GM19023 (cell line): ENCODE measurements at regions not wholly inside any gene's neighbourhood (a gene's known extent, or its start where the extent isn't known, plus 50 kb on each side); places are given as distances from the start of the nearest gene placed in this dataset.
"Not testable (repeated sequence)": the region's sequence is repeated elsewhere in the genome, so short reads cannot be mapped to it uniquely, and the experiment has no call there.

Experiments
- ATAC-seq: cut with Tn5 transposase; IDR thresholded peaks from one replicate; pipeline ENCODE4 v1.9.1; 2021; ENCODE audit warnings: mild to moderate bottlenecking, moderate library complexity; ENCODE audit not compliant: unreplicated experiment

DNA sequence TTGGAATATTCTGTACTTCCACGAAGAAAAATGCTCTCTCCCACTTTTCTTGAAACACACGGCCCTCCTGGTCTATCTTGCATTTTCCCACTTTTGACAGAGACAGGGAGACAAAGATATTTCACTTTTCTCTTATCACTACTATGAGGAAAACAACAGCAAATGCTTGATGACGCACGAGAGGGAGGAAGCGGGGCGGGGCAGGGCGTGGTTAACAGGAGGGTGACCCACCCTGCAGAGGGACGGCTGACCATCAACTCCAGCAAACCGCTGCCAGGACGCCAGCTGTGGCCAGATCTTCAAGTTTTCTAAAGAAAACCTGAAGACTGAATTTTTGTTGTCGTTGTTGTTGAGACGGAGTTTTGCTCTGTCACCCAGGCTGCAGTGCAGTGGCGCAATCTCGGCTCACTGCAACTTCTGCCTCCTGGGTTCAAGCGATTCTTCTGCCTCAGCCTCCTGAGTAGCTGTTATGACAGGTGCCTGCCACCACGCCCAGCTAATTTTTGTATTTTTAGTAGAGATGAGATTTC, 63.8 kb downstream of the NSUN5 start:
- ATAC-seq, result not testable (repeated sequence)

DNA sequence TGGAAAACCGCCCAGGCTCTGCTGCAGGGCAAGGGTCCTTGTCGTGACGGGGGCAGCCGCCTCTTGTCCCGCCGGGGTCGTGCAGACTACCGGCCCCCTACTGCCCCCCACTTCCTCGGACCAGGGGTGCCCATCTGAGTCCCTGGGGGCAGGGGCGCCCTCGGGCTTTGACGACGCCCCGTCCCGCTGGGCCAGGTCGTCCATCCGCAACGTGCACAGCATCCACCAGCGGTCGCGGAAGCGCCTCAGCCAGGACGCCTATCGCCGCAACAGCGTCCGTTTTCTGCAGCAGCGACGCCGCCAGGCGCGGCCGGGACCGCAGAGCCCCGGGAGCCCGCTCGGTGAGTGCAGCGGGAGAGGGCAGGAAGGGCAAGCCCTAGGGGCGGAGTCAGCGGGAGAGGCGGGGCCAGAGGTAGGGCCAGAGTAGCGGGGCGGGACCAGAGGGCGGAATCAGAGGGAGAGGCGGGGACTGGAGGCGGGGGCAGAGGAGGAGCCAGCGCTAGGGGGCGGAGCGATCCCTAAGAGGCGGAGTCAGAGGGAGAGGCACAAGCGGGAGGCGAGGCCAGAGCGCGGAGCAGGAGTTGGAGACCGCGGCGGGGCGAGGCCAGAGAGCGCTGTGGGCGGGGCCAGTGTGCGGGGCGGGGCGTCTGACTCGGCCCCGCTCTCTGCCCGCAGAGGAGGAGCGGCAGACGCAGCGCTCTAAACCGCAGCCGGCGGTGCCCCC, 73.5 kb downstream of the NSUN5 start:
- peak; percentile 93 for ATAC-seq

DNA sequence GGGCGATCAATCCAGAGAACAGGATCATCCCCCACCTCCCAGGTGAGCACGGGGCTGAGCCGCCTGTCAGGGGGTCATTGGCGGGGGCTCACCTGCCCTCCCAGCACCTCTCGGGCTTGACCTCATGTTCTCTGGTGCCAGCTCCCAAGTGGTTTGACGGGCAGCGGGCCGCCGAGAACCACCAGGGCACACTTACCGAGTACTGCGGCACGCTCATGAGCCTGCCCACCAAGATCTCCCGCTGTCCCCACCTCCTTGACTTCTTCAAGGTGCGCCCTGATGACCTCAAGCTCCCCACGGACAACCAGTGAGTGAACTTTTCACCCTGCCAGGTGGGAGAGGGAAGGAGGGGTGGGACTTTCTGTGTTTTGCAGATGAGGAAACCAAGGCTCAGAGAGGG, 82.9 kb downstream of the NSUN5 start:
- not testable (repeated sequence) for ATAC-seq

DNA sequence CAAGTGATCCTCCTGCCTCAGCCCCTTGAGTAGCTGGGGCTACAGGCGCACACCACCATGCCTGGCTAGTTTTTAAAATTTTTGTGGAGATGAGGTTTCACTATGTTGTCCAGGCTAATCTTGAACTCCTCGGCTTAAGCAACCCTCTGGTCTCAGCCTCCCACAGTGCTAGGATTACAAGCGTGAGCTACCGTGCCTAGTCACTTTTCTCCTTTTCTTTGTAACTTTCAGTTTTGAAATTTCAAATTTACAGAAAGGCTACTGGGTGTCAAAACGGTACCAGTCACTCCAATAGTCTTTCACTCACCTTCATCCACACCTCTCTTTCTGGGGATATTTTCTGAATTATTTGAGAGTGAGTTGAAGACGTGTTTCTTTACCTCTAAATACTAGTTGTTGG, 86.9 kb downstream of the NSUN5 start:
- not testable (repeated sequence) for ATAC-seq

DNA sequence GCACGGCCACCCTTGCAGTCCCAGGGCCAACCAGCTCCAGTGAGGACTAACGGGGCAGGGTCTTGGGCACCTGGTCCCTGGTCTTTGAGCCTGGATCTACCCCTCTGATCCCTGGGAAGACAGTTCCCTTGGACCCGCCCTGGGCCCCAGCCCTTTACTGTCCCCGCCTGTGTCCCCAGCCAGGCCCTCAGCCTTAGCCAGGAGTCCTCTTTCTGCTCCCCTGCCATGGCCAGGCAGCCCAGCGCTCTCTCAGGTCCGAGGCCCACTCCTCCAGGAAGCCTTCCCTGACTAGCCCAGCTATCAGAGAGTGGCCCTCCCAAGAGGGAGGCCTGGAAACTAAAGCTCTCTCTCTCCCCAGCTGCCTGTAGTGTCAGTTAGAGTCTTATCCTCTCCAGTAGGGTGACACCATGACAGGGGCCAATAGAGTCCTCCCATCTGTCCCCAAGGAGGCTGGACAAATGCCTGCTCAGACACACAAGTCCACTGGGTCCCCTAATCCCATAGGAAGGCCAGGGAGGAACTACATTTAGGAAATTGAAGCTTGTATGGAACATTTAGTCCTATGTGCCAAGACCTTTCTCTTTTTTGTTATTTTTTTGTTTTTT, 87.8 kb downstream of the NSUN5 start:
- peak; percentile 42 for ATAC-seq

DNA sequence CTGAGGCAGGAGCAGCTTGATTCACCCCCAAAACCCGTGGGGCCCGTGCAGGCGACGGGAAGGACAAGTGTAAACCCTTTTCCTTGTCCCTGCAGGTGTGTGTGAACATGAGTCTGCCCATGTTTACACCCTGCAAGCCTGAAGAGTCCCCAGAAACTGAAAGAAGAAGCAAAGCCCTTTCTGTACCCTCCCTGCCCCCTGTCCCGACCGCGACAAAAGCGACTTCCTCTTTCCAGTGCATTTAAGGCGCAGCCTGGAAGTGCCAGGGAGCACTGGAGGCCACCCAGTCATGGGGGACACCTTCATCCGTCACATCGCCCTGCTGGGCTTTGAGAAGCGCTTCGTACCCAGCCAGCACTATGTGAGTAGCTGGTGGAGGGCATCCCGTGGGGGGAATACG, 88.3 kb downstream of the NSUN5 start:
- ATAC-seq, result peak; percentile 81

DNA sequence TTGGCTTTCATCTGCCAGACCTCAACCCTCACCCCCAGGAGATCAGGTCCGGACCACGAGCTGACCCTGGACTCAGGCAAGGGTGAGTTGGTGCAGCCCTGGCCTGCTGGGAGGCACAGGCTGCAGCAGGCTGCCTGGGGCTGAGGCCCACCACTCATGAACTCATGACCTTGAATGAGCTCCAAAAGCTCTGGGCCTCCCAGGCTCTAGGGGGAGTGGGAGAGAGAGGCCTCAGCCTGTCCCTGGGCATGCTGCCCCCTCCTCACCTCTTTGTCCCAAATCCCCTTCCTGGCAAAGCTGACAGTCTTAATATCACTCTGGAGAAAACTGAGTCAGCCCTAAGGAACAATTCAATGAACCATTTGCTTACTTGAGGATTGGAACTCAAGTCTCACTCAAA, 89.8 kb downstream of the NSUN5 start:
- not testable (repeated sequence) for ATAC-seq

DNA sequence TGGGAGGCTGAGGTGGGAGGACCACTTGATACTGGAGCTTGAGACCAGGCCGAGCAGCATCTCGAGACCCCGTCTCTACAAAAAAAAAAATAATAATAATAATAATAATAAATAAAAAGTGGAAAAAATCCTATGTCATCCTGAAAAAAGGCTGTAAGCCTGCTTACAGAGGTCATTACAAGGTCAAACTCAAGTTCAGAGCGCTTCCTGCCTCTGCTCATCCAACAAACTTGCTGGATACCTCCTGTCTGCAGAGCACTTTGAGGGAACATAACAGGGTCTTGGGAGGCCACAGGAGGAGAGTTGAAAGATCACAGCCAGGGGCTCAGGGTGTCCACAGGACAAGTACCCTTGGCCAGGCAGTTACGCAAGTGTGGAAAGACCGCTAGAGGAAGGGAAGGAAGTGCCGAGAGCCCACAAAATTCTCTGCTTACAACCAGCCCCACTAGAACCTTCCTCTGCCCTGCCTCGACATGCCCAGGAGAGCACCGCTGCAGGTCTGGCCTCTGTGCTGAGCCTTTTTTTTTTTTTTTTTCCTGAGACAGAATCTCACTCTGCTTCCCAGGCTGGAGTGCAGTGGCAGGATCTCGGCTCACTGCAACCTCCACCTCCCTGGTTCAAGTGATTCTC, 92.5 kb downstream of the NSUN5 start:
- not testable (repeated sequence) for ATAC-seq

DNA sequence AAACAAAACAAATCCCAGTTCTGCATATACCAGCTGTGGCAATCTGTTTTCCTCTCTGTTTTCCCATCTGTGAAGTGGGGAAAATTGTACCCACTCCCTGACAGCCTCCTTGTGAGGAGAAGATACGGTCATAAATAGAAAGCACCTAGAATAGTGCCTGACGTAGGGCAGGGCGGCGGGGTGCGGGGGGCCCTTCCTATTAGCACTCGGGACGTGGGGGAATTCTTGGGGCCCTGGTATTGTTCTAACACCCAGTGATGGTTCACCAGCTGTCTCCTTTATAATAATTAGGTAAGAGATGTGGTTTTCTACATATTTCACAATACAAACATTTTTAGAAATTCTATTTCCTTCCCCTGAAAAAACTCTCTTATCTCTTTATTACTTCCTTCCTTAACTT, 93.4 kb downstream of the NSUN5 start:
- ATAC-seq, result not testable (repeated sequence)

DNA sequence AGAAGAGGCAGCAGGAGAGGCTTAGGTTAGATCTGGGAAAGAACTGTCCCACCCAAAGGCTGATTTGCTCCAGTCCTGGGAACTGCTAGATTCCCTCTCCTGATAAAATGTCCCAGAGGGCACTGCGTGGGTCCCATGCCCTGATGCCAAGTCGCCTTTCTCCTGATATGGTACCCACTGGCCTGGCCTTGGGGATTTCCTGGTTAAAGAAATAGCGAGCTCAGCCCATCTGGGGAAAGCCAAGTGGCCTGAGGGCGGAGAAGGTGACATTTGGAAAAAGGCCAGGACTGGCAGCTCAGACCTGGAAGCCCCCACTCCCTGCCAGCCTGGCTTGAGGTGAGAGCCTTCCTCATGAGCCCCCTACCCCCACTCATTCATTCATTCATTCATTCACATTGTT, 94.2 kb downstream of the NSUN5 start:
- not testable (repeated sequence) for ATAC-seq

DNA sequence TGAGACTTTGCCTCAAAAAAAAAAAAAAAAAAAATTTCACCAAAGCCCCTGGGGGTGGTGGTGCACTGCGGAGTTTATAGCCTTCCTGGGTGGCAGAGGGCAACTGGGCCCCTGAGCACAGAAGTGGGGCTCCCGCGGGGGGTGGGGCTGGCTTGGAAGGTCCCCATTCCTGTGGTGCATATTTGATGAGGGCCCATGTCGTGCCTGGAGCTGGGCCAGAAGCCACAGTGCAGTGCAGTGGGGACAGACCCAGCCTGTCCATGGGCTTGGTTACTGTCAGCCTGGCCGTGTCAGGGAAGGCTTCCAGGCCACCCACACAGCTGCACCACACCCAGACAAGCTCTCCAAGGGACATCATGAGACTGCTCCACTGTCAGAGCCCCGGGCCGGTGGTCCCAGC, 95.5 kb downstream of the NSUN5 start:
- ATAC-seq, result not testable (repeated sequence)

DNA sequence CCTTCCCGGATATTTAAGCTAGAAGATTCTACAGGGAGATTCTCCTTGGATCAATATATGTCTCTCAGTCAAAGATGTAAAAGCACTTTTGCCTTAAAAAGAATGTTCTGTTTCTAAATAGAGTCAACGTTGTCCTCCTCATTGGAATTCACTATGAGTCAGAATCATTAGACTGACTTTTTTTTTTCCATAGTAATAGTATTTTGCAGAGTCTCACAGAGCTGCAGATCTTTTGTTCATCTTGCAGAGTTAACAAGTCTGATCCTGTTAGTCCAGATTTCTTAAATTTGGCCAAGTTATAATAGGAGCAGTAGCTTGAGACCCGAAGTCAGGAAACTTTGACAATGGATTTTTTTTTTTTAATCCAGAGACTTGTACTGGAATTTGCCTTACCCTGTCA, 103.0 kb downstream of the NSUN5 start:
- not testable (repeated sequence) for ATAC-seq

DNA sequence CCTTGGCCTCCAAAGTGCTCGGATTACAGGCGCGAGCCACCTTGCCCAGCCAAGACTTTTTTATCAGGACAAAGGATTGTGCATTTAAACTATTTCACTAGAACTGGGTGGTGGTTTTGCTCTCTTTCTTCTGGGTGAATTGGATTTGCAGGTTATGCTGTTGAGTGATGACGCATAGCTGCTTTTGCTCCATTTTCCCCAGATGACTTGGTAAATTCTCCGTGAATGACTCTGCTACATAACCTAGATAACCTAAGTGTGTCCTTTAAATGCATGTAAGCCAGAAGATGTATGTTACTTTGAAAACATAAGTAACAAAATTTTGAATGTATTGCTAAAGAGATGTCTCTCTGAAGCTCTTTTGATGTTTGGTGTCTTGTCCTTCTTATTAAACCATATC, 103.7 kb downstream of the NSUN5 start:
- not testable (repeated sequence) for ATAC-seq

DNA sequence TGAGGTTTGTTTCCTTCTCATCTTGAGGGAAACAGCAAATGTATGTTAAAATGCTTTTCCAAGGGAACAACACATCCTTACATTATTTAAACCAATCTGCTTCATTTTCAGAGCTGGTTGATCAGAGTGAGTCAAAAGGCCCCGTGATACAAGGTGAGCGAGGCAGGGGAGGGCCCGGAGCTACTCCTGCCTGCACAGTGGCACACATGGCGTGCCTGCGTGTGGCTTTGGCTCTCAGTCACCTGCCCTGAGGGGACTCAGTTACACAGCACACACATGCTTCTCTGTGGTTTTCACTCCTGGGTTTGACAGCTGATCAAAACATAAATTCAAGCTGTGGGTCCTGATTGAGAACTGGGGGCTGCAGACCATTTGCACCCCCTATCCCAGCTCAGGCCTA, 105.3 kb downstream of the NSUN5 start:
- not testable (repeated sequence) for ATAC-seq

DNA sequence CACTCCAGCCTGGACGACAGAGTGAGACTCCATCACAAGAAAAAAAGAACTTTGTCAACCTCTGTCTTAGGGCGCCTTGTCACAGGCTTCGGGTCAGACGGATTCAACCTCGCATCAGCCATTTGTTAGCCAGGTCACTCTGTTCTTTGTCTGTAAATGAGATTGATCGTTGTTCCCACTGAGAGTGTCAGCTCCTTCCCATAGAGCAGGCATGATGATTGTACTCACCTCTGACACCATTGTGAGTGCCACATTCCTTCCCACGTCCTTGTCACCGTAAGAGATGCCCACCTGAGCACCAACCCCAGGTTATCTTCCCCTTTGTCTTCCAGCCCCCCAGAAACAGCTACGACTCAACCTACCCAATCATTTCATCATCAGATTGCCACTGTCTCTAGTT, 107.4 kb downstream of the NSUN5 start:
- ATAC-seq, result not testable (repeated sequence)

DNA sequence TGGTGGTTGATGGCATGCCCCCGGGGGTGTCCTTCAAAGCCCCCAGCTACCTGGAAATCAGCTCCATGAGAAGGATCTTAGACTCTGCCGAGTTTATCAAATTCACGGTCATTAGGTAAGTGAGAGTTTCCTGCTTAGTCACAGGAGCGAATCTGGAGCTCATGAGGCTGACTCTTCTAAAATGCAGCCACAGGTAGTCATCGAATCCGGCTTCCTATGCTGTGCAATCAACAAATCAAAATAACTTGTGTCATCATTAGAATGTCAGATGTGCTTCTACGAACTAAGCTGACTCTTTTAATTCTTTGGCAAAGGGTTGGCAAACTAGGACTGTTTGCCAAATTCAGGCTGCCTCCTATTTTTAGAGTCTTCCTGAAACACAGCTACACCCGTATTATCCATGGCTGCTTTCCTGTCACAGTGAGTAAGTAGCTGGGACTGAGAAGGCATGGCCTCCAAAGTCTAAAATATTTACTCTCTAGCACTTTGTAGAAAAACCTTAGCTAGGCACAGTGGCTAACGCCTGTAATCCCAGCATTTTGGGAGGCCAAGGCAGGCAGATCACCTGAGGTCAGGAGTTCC, 108.0 kb downstream of the NSUN5 start:
- ATAC-seq, result not testable (repeated sequence)

DNA sequence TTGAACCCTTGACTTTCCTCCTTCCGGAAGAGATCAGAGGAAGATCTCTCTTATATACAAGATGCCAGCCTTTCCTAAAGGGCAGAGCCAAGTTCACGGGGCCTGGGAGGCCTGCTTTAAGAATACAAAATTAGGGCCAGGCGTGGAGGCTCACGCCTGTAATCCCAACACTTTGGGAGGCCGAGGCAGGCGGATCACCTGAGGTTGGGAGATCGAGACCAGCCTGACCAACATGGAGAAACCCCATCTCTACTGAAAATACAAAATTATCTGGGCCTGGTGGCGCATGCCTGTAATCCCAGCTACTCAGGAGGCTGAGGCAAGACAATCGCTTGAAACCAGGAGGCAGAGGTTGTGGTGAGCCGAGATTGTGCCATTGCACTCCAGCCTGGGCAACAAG, 108.2 kb upstream of the SPDYE9 start:
- ATAC-seq, result not testable (repeated sequence)

DNA sequence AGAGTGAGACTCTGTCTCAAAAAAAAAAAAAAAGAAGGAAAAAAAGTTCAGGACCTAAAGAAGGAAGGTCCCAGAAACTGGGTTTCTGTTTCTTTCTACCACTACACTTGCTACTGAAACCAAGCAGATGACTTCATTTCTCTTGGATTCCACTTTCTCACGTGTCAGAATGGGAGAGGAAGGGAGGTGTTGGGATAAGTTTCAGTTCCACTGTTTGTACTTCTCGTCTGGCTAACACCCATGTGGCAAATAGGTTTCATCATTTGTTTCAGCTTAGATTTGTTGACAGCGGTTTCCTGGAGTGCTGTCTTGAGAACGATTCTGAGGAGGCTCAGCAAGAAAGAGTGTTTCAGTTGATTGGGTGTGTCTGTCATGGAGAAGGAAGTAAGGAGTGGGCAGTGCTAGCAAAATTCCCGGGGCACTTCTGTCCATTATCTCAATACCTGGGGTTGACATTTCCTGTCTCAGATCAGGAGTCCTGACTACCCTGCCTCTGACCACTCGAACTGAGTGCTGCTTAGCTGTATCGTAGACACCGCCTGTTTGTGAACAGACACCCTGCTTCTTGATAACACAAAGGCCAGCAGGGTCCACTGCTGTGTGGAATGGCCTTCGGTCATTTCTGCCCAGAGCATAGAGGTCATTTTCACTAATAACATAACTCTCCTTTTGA, 104.8 kb upstream of the SPDYE9 start:
- not testable (repeated sequence) for ATAC-seq

DNA sequence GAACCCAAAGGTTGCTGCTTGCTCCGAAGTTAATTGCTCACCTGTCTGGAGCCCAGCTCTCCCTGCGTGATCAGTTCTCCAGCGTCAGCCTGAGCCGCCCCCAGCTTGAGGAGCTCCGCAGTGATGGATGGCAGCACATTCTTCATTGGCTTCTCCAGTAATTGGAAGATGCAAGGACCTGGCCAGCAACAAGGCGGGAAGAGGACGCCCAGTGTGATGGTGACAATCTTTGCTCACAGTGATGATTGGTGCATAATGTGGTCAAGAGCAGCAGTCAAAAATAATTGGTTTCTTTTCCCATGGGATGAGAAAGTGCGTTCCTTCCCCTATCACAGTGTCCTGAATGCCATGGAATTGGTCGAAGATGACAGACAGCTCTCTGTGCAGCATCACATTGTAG, 102.4 kb upstream of the SPDYE9 start:
- not testable (repeated sequence) for ATAC-seq

DNA sequence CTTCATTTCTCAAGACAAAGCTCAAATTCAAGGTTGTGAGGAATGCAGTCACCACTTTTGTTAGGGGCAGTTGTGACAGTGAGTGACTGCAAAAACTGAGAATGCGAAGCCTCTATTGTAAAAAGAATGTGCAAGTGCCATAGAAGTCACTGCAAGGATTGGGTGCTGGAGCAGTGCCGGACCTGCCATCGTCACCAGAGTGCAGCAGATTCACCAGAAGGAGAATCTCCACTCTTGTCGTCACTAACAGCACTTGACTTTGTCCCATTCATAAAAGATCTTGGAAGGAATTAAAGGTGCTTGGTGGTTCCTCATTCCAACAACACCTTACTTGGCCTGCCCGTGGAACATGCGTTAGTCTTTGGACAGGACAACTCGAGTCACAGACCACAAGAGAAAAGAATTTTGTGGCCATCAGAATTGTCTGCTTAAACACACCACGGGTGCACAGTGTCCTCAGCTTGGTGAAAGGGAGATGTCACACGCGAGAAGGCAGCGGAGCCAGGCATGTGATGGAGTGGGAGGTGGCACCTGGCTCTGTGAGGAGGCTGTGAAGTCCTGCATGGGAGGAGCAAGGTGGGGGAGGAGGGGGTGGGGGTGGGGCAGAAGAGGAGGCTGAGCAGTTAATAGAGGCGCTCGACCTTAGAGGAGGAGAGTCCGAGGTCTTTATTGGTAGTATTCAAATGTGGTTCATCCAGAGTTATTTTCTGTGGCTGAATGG, 100.9 kb upstream of the SPDYE9 start:
- not testable (repeated sequence) for ATAC-seq
